ENCODE measurements at regions not wholly inside any gene's neighbourhood (a gene's known extent, or its start where the extent isn't known, plus 50 kb on each side); places are given as distances from the start of the nearest gene placed in this dataset.
"Not testable (repeated sequence)": the region's sequence is repeated elsewhere in the genome, so short reads cannot be mapped to it uniquely, and the experiment has no call there.

DNA sequence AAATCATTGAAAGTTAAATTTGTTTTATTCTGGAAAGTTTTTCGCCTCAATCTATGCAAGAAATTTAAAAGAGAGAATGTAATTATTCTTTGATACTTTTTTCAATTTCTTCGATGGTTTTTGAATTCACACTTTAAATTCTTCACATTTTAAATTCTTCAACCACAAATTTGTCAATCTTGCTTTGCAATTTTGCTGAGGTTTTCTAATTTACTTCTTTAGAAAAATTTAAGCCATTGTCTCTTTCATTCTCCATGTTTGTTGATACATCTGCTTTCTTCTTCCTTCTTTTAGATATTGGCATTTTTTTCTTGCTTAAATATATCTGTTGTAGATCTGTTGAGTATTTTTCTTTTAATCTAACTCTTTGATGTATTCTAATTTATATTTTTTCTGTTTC lies 301.9 kb upstream of the DSEL start:
- H3K4me1 Mint-ChIP-seq: no peaks in the 10 kb centered on the region
- H3K36me3 Mint-ChIP-seq: no peaks in the 10 kb centered on the region
- no peaks in the 10 kb centered on the region for H3K27me3 Mint-ChIP-seq
- no peak for DNase-seq
- no peak overlapping the region for H3K4me3 Mint-ChIP-seq
- H3K27ac Mint-ChIP-seq: no peak overlapping the region
- H3K9me3 Mint-ChIP-seq: no peaks in the 10 kb centered on the region

GRCh38 chr18:67815280-67815679 lies 298.8 kb upstream of the DSEL start:
- H3K27me3 Mint-ChIP-seq: no peaks in the 10 kb centered on the region
- H3K9me3 Mint-ChIP-seq: no peaks in the 10 kb centered on the region
- H3K36me3 Mint-ChIP-seq: no peaks in the 10 kb centered on the region
- H3K27ac Mint-ChIP-seq: no peak overlapping the region
- no peak for DNase-seq
- H3K4me3 Mint-ChIP-seq: no peak overlapping the region
- H3K4me1 Mint-ChIP-seq: no peaks in the 10 kb centered on the region

DNA sequence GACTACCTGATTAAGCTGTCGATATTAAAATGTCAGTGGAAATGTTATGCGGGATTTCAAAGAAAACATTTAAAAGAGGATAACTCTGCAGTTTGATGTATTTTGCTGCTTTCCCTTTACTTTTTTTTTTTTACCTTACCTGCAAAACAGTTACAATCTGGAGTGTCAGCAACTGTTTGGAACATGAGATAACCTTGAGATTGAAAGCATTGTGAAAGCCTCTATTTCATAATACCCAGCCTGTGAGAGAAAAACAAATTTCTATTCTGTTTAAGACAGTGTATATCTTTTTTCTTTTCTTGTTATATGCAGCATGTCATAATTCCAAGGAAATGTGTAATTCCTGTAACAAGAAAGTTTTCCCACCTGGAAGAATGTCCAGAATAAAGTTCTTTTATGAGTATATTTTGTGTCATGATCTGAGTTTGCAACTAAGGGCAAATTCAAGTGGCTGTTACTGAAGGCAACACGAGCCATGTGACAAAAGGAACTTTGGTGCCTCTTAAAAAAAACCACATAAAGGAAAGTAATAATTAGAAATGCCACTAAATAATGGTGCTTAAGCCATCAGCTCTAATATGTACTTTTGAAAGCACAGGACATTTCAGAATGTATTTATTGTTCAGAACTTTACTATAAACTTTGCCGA lies 297.0 kb upstream of the DSEL start:
- Mint-ChIP-seq H3K4me3 (no peak overlapping the region), H3K4me1 (no peaks in the 10 kb centered on the region), H3K9me3 (no peaks in the 10 kb centered on the region), H3K36me3 (no peaks in the 10 kb centered on the region), H3K27ac (no peak overlapping the region), H3K27me3 (no peaks in the 10 kb centered on the region)
- DNase-seq: no peak

DNA sequence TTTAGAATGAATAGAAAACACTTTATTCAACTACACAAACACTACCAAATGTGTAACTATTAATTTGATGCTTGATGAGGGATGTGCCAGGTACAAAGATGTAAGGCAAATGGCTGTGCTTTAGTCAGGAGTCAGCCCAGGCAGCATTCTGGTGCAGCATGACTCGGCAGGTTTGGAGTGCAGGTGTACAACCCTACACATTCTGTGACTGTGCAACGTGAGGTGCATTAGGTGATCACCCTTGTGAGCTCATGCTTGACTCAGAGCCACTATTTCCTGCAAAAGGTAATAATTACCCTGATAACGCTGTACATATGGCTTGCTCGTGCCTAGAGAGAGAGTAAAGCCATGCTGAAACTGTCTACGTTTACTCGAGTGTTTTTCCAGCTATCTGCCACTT lies 288.7 kb upstream of the DSEL start:
- Mint-ChIP-seq H3K4me3 (no peak overlapping the region), H3K27me3 (no peaks in the 10 kb centered on the region), H3K9me3 (peaks cover 2% of the 10 kb centered on the region), H3K36me3 (no peaks in the 10 kb centered on the region), H3K27ac (no peak overlapping the region), H3K4me1 (no peaks in the 10 kb centered on the region)
- no peak for DNase-seq

- no peak for DNase-seq
- Mint-ChIP-seq H3K27me3 (no peaks in the 10 kb centered on the region), H3K36me3 (no peaks in the 10 kb centered on the region), H3K27ac (no peak overlapping the region), H3K9me3 (no peaks in the 10 kb centered on the region), H3K4me3 (no peak overlapping the region), H3K4me1 (no peaks in the 10 kb centered on the region)
Measured at GRCh38 chr18:67794521-67794920, 278.0 kb upstream of the DSEL start.

DNA sequence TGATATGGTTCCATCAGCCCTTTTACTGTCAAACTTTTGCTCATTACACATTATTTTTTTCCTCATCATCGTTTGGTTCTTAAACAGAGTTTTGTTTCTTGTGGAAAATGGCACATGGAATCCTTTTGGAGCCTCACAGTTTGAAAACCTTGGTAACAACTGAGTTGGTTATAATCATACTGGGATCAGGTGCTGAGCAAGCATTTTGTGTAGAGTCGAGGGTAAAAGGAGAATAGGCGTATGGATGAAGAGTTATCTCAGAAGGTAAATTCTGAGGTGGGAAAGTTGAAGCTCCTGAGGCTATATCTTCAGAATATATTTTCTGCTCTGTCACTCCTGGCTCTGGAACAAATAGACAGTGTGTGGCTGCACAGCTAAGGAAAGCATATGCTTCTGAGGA lies 274.0 kb upstream of the DSEL start:
- no peak for DNase-seq
- Mint-ChIP-seq H3K27me3 (peaks cover 8% of the 10 kb centered on the region), H3K27ac (no peak overlapping the region), H3K9me3 (no peaks in the 10 kb centered on the region), H3K4me1 (no peaks in the 10 kb centered on the region), H3K4me3 (no peak overlapping the region), H3K36me3 (no peaks in the 10 kb centered on the region)

GRCh38 chr18:67789165-67789545 lies 272.6 kb upstream of the DSEL start:
- Mint-ChIP-seq H3K9me3 (no peaks in the 10 kb centered on the region), H3K4me3 (no peak overlapping the region), H3K36me3 (no peaks in the 10 kb centered on the region), H3K27me3 (peaks cover 8% of the 10 kb centered on the region), H3K27ac (no peak overlapping the region), H3K4me1 (no peaks in the 10 kb centered on the region)
- no peak for DNase-seq

GRCh38 chr18:67788310-67789164 lies 272.0 kb upstream of the DSEL start:
- H3K27me3 Mint-ChIP-seq: peaks cover 8% of the 10 kb centered on the region
- no peaks in the 10 kb centered on the region for H3K9me3 Mint-ChIP-seq
- DNase-seq: no peak
- H3K4me1 Mint-ChIP-seq: peaks cover under 1% of the 10 kb centered on the region
- no peaks in the 10 kb centered on the region for H3K36me3 Mint-ChIP-seq
- H3K4me3 Mint-ChIP-seq: no peak overlapping the region
- H3K27ac Mint-ChIP-seq: no peak overlapping the region

GRCh38 chr18:67783196-67783946 lies 266.9 kb upstream of the DSEL start:
- Mint-ChIP-seq H3K4me3 (no peak overlapping the region), H3K9me3 (no peaks in the 10 kb centered on the region), H3K4me1 (peaks cover 8% of the 10 kb centered on the region), H3K36me3 (no peaks in the 10 kb centered on the region), H3K27ac (peak overlapping the region; percentile 60), H3K27me3 (peaks cover 15% of the 10 kb centered on the region)
- no peak for DNase-seq

DNA sequence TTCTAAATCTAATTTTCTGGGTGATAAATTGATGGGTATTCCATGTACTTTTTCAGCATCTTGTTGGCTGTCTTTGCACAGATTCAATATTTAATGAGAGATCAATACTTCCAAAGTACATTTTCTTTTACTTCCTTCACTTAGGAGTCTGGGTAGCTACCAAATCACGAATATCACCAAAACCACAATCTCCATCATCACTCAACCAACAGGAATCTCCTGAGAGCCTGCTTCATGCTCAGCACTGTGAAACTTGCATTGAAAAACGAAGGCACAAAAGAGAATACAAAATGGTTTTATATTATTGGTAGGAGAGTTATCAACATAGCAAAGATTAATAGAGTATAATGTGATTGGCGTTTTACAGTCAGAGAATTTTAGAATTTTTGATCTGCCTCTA lies 261.5 kb upstream of the DSEL start:
- peaks cover 3% of the 10 kb centered on the region for H3K4me1 Mint-ChIP-seq
- no peak for DNase-seq
- no peak overlapping the region for H3K4me3 Mint-ChIP-seq
- H3K27ac Mint-ChIP-seq: no peak overlapping the region
- no peaks in the 10 kb centered on the region for H3K9me3 Mint-ChIP-seq
- H3K36me3 Mint-ChIP-seq: no peaks in the 10 kb centered on the region
- peaks cover 8% of the 10 kb centered on the region for H3K27me3 Mint-ChIP-seq

GRCh38 chr18:67776929-67777328 lies 260.4 kb upstream of the DSEL start:
- DNase-seq: no peak
- Mint-ChIP-seq H3K4me1 (peaks cover 3% of the 10 kb centered on the region), H3K27ac (no peak overlapping the region), H3K4me3 (no peak overlapping the region), H3K36me3 (no peaks in the 10 kb centered on the region), H3K27me3 (peaks cover 8% of the 10 kb centered on the region), H3K9me3 (no peaks in the 10 kb centered on the region)

DNA sequence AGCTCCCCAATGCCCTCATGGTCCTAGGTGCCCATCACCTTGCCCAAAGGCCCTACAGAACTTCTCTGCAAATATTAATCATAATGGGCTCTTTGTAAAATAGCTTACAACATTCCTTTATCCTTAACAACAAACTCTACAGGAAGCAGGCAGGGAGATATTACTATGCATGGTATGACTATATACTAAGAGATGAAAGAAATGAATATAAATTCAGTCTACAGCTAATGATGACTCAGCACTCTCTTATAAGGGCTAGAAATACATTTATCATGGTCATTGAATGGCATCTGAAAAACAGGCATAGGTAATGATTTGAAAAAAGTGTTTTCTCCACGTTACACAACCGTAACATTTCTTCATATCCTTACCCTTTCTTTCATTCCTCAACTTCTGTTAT lies 254.8 kb upstream of the DSEL start:
- Mint-ChIP-seq H3K9me3 (no peaks in the 10 kb centered on the region), H3K27ac (no peak overlapping the region), H3K4me1 (no peaks in the 10 kb centered on the region), H3K36me3 (no peaks in the 10 kb centered on the region), H3K4me3 (no peak overlapping the region), H3K27me3 (peaks cover 3% of the 10 kb centered on the region)
- DNase-seq: no peak

DNA sequence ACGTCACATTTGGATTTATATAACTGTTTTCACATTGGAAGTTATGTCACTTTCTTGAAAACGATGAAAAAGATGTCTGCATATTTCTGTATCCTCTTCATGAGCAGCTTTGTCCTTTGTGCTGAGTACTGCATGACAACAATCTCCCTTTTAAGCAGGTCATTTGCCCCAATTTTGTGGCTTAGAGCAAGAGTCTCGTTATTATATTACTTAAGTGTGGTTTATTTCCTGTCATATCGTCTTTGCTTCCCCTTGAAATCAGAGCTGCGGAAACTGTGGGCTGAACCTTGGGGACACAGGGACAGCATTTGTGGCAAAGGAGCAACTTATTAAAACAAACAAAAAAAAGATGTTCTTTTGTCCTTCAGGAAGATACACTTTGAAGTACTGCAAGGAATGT lies 254.0 kb upstream of the DSEL start:
- peaks cover 3% of the 10 kb centered on the region for H3K27me3 Mint-ChIP-seq
- H3K4me3 Mint-ChIP-seq: no peak overlapping the region
- H3K27ac Mint-ChIP-seq: no peak overlapping the region
- H3K36me3 Mint-ChIP-seq: no peaks in the 10 kb centered on the region
- no peak for DNase-seq
- no peaks in the 10 kb centered on the region for H3K9me3 Mint-ChIP-seq
- no peaks in the 10 kb centered on the region for H3K4me1 Mint-ChIP-seq

GRCh38 chr18:67766930-67767329 lies 250.4 kb upstream of the DSEL start:
- Mint-ChIP-seq H3K36me3 (no peaks in the 10 kb centered on the region), H3K27me3 (peaks cover 3% of the 10 kb centered on the region), H3K4me3 (no peak overlapping the region), H3K4me1 (no peaks in the 10 kb centered on the region), H3K9me3 (no peaks in the 10 kb centered on the region), H3K27ac (no peak overlapping the region)
- no peak for DNase-seq

DNA sequence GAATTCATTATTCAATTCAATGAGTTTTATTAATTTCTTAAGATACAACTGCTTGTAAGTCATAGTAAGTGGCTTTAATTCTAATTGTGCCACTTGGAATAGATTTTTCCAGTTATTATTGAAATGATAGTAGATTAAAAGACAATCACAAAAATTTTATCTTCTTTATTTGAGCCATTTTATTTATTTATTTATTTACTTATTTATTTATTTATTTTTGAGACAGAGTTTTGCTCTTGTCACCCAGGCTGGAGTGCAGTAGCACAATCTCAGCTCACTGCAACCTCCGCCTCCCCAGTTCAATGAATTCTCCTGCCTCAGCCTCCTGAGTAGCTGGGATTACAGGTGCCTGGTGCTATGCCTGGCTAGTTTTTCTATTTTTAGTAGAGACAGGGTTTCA lies 235.7 kb upstream of the DSEL start:
- H3K4me3 Mint-ChIP-seq, H3K27ac Mint-ChIP-seq, H3K27me3 Mint-ChIP-seq, H3K4me1 Mint-ChIP-seq, DNase-seq, H3K9me3 Mint-ChIP-seq, H3K36me3 Mint-ChIP-seq: not testable (repeated sequence)
